ENCODE measurements at regions not wholly inside any gene's neighbourhood (a gene's known extent, or its start where the extent isn't known, plus 50 kb on each side); places are given as distances from the start of the nearest gene placed in this dataset.

- TF ChIP-seq FOXM1 (IDR thresholded peaks at IDR 0.05; ENCODE audit: low read depth) (no peak), MAX (IDR thresholded peaks at IDR 0.05; ENCODE audit: low read depth) (no peak), ZBTB33 (IDR thresholded peaks at IDR 0.05; ENCODE audit: borderline replicate concordance, low read depth) (no peak), GABPA (IDR thresholded peaks at IDR 0.05; ENCODE audit: low read depth) (no peak), SIN3A (IDR thresholded peaks at IDR 0.05; ENCODE audit: borderline replicate concordance, low read depth, low read length) (no peak), FOXJ3 (CRISPR knock-in tag; IDR thresholded peaks at IDR 0.05) (no peak), RFX5 (IDR thresholded peaks at IDR 0.05; ENCODE audit: low read length) (no peak), NRF1 (IDR thresholded peaks at IDR 0.05; ENCODE audit: low read depth, low read length) (no peak)
- Histone ChIP-seq H3K36me3 (replicated peaks in 1 of 2; ENCODE audit: control insufficient read depth in 1 of 2, insufficient read depth in 2 of 2, low read length in 1 of 2) (no peaks in the 10 kb centered on the region), H3K9me2 (no peaks in the 10 kb centered on the region), H3K27ac (ENCODE audit: low read depth in 2 of 2, low read length in 1 of 2) (no peak overlapping the region), H3K9me3 (no peaks in the 10 kb centered on the region), H3K4me2 (no peak overlapping the region), H4K20me1 (ENCODE audit: insufficient read depth) (0 out of 2 replicates have a peak, but pooled peaks cover 9% of the 10 kb centered on the region), H3K9ac (no peak overlapping the region), H3K79me2 (ENCODE audit: insufficient read depth) (no peaks in the 10 kb centered on the region), H3F3A (replicated peaks; ENCODE audit: insufficient read depth) (peaks cover 12% of the 10 kb centered on the region), H2AFZ (ENCODE audit: low read depth) (no peak overlapping the region), H3K4me1 (ENCODE audit: control insufficient read depth in 1 of 2, insufficient read depth in 2 of 2, low read depth in 1 of 2, low read length in 1 of 2) (peaks cover 0 to 4% of the 10 kb centered on the region in 2 experiments; a peak in 2 of 4 replicates), H3K27me3 (ENCODE audit: insufficient read depth) (peaks cover 92% of the 10 kb centered on the region), H3K4me3 (ENCODE audit: low read depth in 2 of 2, low read length in 1 of 2) (no peak overlapping the region)
- WGBS (ENCODE audit: low lambda C conversion rate), result 6% methylated on average over 23 of the region's 24 CpGs
- CTCF ChIA-PET, result interaction anchor here (0.7 to 1.8 kb wide), 4 partner anchors 12 to 140 kb away, joined by 3 to 4 read pairs (median 4); no protein-coding TSS in a partner anchor
- POLR2A ChIA-PET, result no interaction called here
- DNase-seq, result no peak
Observed at GRCh38 chr7:1292972-1293830, 60.5 kb downstream of the UNCX start.

GRCh38 chr7:1293950-1294411 is 61.3 kb downstream of the UNCX start:
- no peak for TF ChIP-seq GABPA (IDR thresholded peaks at IDR 0.05; ENCODE audit: low read depth)
- TF ChIP-seq FOXJ3 (CRISPR knock-in tag; IDR thresholded peaks at IDR 0.05), result no peak
- TF ChIP-seq ZBTB33 (IDR thresholded peaks at IDR 0.05; ENCODE audit: borderline replicate concordance, low read depth), result no peak
- TF ChIP-seq RCOR1 (IDR thresholded peaks at IDR 0.05; ENCODE audit: low read length), result no peak
- no peak for TF ChIP-seq ELF1 (IDR thresholded peaks at IDR 0.05)
- no peak for TF ChIP-seq MAX (IDR thresholded peaks at IDR 0.05; ENCODE audit: low read depth)
- TF ChIP-seq GATA2 (CRISPR knock-in tag; IDR thresholded peaks at IDR 0.05), result no peak
- TF ChIP-seq YY1 (IDR thresholded peaks at IDR 0.05; ENCODE audit: low read depth), result no peak
- TF ChIP-seq TEAD4 (IDR thresholded peaks at IDR 0.05; ENCODE audit: borderline replicate concordance, insufficient read depth), result no peak
- no peak overlapping the region for H3K4me3 ChIP-seq (ENCODE audit: low read depth in 2 of 2, low read length in 1 of 2)
- no peak overlapping the region for H3K9ac ChIP-seq
- peaks cover 92% of the 10 kb centered on the region for H3K27me3 ChIP-seq (ENCODE audit: insufficient read depth)
- H3K36me3 ChIP-seq (replicated peaks in 1 of 2; ENCODE audit: control insufficient read depth in 1 of 2, insufficient read depth in 2 of 2, low read length in 1 of 2), result no peaks in the 10 kb centered on the region
- H3K9me2 ChIP-seq, result no peaks in the 10 kb centered on the region
- H3K27ac ChIP-seq (ENCODE audit: low read depth in 2 of 2, low read length in 1 of 2), result no peak overlapping the region
- CTCF ChIA-PET, result interaction anchor here (1.3 kb wide), 1 partner anchor 11 kb away, joined by 3 read pairs; no protein-coding TSS in a partner anchor
- H3K4me2 ChIP-seq, result no peak overlapping the region
- peaks cover 12% of the 10 kb centered on the region for H3F3A ChIP-seq (replicated peaks; ENCODE audit: insufficient read depth)
- H3K4me1 ChIP-seq (ENCODE audit: control insufficient read depth in 1 of 2, insufficient read depth in 2 of 2, low read depth in 1 of 2, low read length in 1 of 2), result peaks cover 0 to 4% of the 10 kb centered on the region in 2 experiments; a peak in 2 of 4 replicates
- H2AFZ ChIP-seq (ENCODE audit: low read depth), result no peak overlapping the region
- H3K79me2 ChIP-seq (ENCODE audit: insufficient read depth), result no peaks in the 10 kb centered on the region
- no peaks in the 10 kb centered on the region for H3K9me3 ChIP-seq
- WGBS (ENCODE audit: low lambda C conversion rate), result 17% methylated on average over 25 of the region's 28 CpGs
- H4K20me1 ChIP-seq (ENCODE audit: insufficient read depth), result 0 out of 2 replicates have a peak, but pooled peaks cover 9% of the 10 kb centered on the region
- no peak for DNase-seq
- POLR2A ChIA-PET, result no interaction called here
